GM12878 (cell line): ENCODE measurements at regions not wholly inside any gene's neighbourhood (a gene's known extent, or its start where the extent isn't known, plus 50 kb on each side); places are given as distances from the start of the nearest gene placed in this dataset.

ENCODE experiments used
- ATAC-seq: fragments of 200-7000 bp; cut with Tn5 transposase; 3 replicates; pipeline ENCODE4 v1.9.1; 2020; ENCODE audit warnings: mild to moderate bottlenecking, moderate library complexity
- BruUV-seq: library from RNA; stranded (reverse); fragments of 400-500 nt; replicated peaks from 2 replicates; lab custom pipeline; 2021; lab: Mats Ljungman, UMichigan
- CTCF ChIA-PET: fragments of 300-600 bp; sonication (Branson Sonifier 250); formaldehyde crosslinking; extraction: SDS; loops from one replicate; lab custom pipeline; 2021; ENCODE audit warnings: inconsistent platforms; lab: Yijun Ruan, JAX
- POLR2A ChIA-PET: fragments of 350-600 bp; formaldehyde crosslinking; extraction: SDS; loops from one replicate; lab custom pipeline; 2021; ENCODE audit warnings: inconsistent platforms; lab: Charles Lee
- RAD21 ChIA-PET: fragments of 300-600 bp; sonication (Branson Sonifier 250); formaldehyde crosslinking; loops from one replicate; lab custom pipeline; 2023; ENCODE audit warnings: antibody characterized with exemption; ENCODE audit not compliant: unreplicated experiment; lab: Charles Lee
- SMC1A ChIA-PET: fragments of 300-600 bp; sonication (Branson Sonifier 250); formaldehyde crosslinking; loops from one replicate; lab custom pipeline; 2023; ENCODE audit not compliant: unreplicated experiment, uncharacterized antibody; lab: Charles Lee
- DNase-seq: peaks from one replicate; pipeline ENCODE4 v3.0.0-alpha.2; 2011; ENCODE audit warnings: low read depth, low spot score
- FAIRE-seq: peaks from 3 replicates; lab custom pipeline; 2011; peaks lifted over from hg19 to GRCh38; lab: Jason Lieb, UNC
- H2AFZ ChIP-seq: 2 replicates; pipeline ENCODE4 v1.6.0; 2011; ENCODE audit warnings: low read depth, low read length, control low read depth; ENCODE audit not compliant: control insufficient read depth
- H3K27ac ChIP-seq: 2 replicates; pipeline ENCODE4 v1.5.1; 2011; ENCODE audit warnings: control low read depth; ENCODE audit not compliant: control insufficient read depth, insufficient read depth
- H3K27me3 ChIP-seq, 2 experiments: replicated peaks in 1 of 2; 2 replicates each; pipeline versions ENCODE4 v1.6.0 to v1.6.1; 2011; ENCODE audit warnings: low read length in 1 of 2; ENCODE audit not compliant: control insufficient read depth in 2 of 2, insufficient read depth in 2 of 2
- H3K36me3 ChIP-seq, 2 experiments: 2 replicates each; pipeline ENCODE4 v1.5.1; 2011; ENCODE audit warnings: low read length in 1 of 2; ENCODE audit not compliant: control insufficient read depth in 2 of 2, insufficient read depth in 2 of 2
- H3K4me1 ChIP-seq: 2 replicates; pipeline ENCODE4 v1.6.1; 2011; ENCODE audit warnings: mild to moderate bottlenecking, low read length, moderate library complexity, mixed read lengths; ENCODE audit not compliant: control insufficient read depth, insufficient read depth
- H3K4me2 ChIP-seq: 2 replicates; pipeline ENCODE4 v1.6.0; 2011; ENCODE audit warnings: control low read depth; ENCODE audit not compliant: control insufficient read depth, insufficient read depth
- H3K4me3 ChIP-seq: fragments of 200-600 bp; sonication (generic); 2 replicates; pipeline ENCODE4 v1.5.1; 2016
- H3K79me2 ChIP-seq: 2 replicates; pipeline ENCODE4 v1.6.0; 2011; ENCODE audit warnings: low read length; ENCODE audit not compliant: control insufficient read depth, insufficient read depth
- H3K9ac ChIP-seq: 2 replicates; pipeline ENCODE4 v1.8.0; 2011; ENCODE audit warnings: low read length, control low read depth, mixed read lengths; ENCODE audit not compliant: control insufficient read depth, insufficient read depth
- H3K9me3 ChIP-seq: replicated peaks from 3 replicates; pipeline ENCODE4 v1.5.1; 2011; ENCODE audit warnings: mild to moderate bottlenecking, low read length; ENCODE audit not compliant: control insufficient read depth, insufficient read depth
- H4K20me1 ChIP-seq: 2 replicates; pipeline ENCODE4 v1.6.0; 2011; ENCODE audit not compliant: control insufficient read depth, insufficient read depth
- POLR2AphosphoS5 ChIP-seq: IDR thresholded peaks from 2 replicates; pipeline ENCODE4 v1.6.1; 2011; ENCODE audit warnings: mild to moderate bottlenecking, low read length, inconsistent platforms
- RAD21 ChIP-seq: IDR thresholded peaks from 2 replicates; pipeline ENCODE4 v1.6.1; 2011; ENCODE audit warnings: mild to moderate bottlenecking, low read depth, low read length, moderate library complexity; ENCODE audit not compliant: insufficient read depth
- SMC3 ChIP-seq: IDR thresholded peaks from 2 replicates; pipeline ENCODE4 v1.6.1; 2011; ENCODE audit warnings: low read length, improper control_type of control experiment, borderline replicate concordance
- ZNF384 ChIP-seq: IDR thresholded peaks from 2 replicates; pipeline ENCODE4 v1.6.1; 2012; ENCODE audit warnings: low read depth, mild to moderate bottlenecking, low read length, improper control_type of control experiment, borderline replicate concordance
- WGBS: methylation state at CpG from one replicate; pipeline ENCODE4 v1.1.6; 2016; ENCODE audit warnings: low lambda C conversion rate; ENCODE audit not compliant: insufficient replicate concordance, insufficient coverage; ENCODE audit errors: missing lambda C conversion rate; 5-methylcytosine and 5-hydroxymethylcytosine counted together
- in situ Hi-C: fragments of 300-500 bp; cut with MboI; formaldehyde crosslinking; loops from 9 replicates; pipeline ENCODE4 v1.14.3; 2018; ENCODE audit warnings: mixed read lengths
- intact Hi-C: fragments of 100-400 bp; cut with micrococcal nuclease; formaldehyde crosslinking; loops from one replicate; pipeline ENCODE4 v1.14.2; 2022; ENCODE audit not compliant: unreplicated experiment
- TF ChIP-seq, protein P1 (sequence below): IDR thresholded peaks from 2 replicates; pipeline ENCODE4 v1.6.1; 2012; ENCODE audit warnings: low read depth, low read length, improper control_type of control experiment
- TF ChIP-seq, protein P2 (sequence below), 3 experiments: IDR thresholded peaks in 2 of 3; conservative IDR thresholded peaks in 1 of 3; 2 replicates each; pipeline ENCODE4 v1.5.1; 2011; ENCODE audit warnings: low read depth in 3 of 3, low read length in 3 of 3, mild to moderate bottlenecking in 3 of 3, control low read depth in 2 of 3, moderate library complexity in 2 of 3, inconsistent platforms in 1 of 3, mixed read lengths in 1 of 3; ENCODE audit not compliant: control insufficient read depth in 2 of 3, insufficient read depth in 1 of 3; ENCODE audit errors: extremely low read depth in 1 of 3

GRCh38 chr7:116122972-116123595 lies 87.3 kb upstream of the TES start:
- WGBS = 49% methylated on average over 3 of the region's 3 CpGs
- ChIA-PET POLR2A (no interaction called here), CTCF (interaction anchor here (0.8 to 4.0 kb wide), 5 partner anchors 10 to 436 kb away, joined by 3 to 18 read pairs (median 5); no protein-coding TSS in a partner anchor), RAD21 (no interaction called here), SMC1A (no interaction called here)
- Histone ChIP-seq H3K27ac (no peak overlapping the region), H3K4me2 (no peak overlapping the region), H3K36me3 (no peaks in the 10 kb centered on the region), H3K4me3 (no peak overlapping the region), H3K27me3 (no peaks in the 10 kb centered on the region), H3K79me2 (no peaks in the 10 kb centered on the region), H3K9ac (no peak overlapping the region), H2AFZ (no peak overlapping the region), H3K9me3 (no peaks in the 10 kb centered on the region; the same call in 2 of the 3 replicates), H3K4me1 (no peaks in the 10 kb centered on the region; the same call in 1 of the 2 replicates), H4K20me1 (no peaks in the 10 kb centered on the region)
- peak; percentile 49; the same call in 2 of the 3 replicates for ATAC-seq
- intact Hi-C loops (loop anchor here (10.0 kb wide), 1 partner anchor 208 kb away; no protein-coding TSS in a partner anchor), in situ Hi-C loops (no loop called here)
- TF ChIP-seq ZNF384 = peak; percentile 72
- peak; percentile 52; the same call in 1 of the 2 replicates for TF ChIP-seq SMC3
- TF ChIP-seq, protein P1, sequence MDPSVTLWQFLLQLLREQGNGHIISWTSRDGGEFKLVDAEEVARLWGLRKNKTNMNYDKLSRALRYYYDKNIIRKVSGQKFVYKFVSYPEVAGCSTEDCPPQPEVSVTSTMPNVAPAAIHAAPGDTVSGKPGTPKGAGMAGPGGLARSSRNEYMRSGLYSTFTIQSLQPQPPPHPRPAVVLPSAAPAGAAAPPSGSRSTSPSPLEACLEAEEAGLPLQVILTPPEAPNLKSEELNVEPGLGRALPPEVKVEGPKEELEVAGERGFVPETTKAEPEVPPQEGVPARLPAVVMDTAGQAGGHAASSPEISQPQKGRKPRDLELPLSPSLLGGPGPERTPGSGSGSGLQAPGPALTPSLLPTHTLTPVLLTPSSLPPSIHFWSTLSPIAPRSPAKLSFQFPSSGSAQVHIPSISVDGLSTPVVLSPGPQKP = no peak
- no peak for TF ChIP-seq POLR2AphosphoS5
- TF ChIP-seq RAD21 = peak; percentile 85
- TF ChIP-seq, protein P2, sequence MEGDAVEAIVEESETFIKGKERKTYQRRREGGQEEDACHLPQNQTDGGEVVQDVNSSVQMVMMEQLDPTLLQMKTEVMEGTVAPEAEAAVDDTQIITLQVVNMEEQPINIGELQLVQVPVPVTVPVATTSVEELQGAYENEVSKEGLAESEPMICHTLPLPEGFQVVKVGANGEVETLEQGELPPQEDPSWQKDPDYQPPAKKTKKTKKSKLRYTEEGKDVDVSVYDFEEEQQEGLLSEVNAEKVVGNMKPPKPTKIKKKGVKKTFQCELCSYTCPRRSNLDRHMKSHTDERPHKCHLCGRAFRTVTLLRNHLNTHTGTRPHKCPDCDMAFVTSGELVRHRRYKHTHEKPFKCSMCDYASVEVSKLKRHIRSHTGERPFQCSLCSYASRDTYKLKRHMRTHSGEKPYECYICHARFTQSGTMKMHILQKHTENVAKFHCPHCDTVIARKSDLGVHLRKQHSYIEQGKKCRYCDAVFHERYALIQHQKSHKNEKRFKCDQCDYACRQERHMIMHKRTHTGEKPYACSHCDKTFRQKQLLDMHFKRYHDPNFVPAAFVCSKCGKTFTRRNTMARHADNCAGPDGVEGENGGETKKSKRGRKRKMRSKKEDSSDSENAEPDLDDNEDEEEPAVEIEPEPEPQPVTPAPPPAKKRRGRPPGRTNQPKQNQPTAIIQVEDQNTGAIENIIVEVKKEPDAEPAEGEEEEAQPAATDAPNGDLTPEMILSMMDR (IDR thresholded peaks at IDR 0.05 in 2 of 3, conservative IDR thresholded peaks at IDR 0.05 in 1 of 3; ENCODE audit: control insufficient read depth in 2 of 3, extremely low read depth in 1 of 3, insufficient read depth in 1 of 3, low read depth in 3 of 3, low read length in 3 of 3) = peak; percentile 54 to 71 (median 63); a peak in 5 of 6 replicates
- BruUV-seq = no TSS peak
- no peak for DNase-seq
- peak; percentile 75 for FAIRE-seq
